SK-N-SH treated with all-trans-retinoic acid at 6 μM for 48 hours (cell line): ENCODE measurements at regions not wholly inside any gene's neighbourhood (a gene's known extent, or its start where the extent isn't known, plus 50 kb on each side); places are given as distances from the start of the nearest gene placed in this dataset.

Experiments
- ATAC-seq: fragments of 200-7000 bp; cut with Tn5 transposase; 3 replicates; pipeline ENCODE4 v1.9.1; 2020; ENCODE audit warnings: mild to moderate bottlenecking, moderate library complexity
- ARNTL ChIP-seq: fragments of 450-650 bp; formaldehyde crosslinking; IDR thresholded peaks from 2 replicates; pipeline ENCODE4 v1.5.0; 2020; ENCODE audit warnings: low read depth, mild to moderate bottlenecking, moderate library complexity, borderline replicate concordance
- BACH2 ChIP-seq: fragments of 250-450 bp; sonication (Bioruptor Pico); IDR thresholded peaks from 2 replicates; pipeline ENCODE4 v1.9.0; 2021; ENCODE audit warnings: mild to moderate bottlenecking, borderline replicate concordance
- CREB5 ChIP-seq: fragments of 250-450 bp; sonication (Bioruptor Pico); IDR thresholded peaks from 2 replicates; pipeline ENCODE4 v1.5.1; 2020; ENCODE audit warnings: low read depth, mild to moderate bottlenecking, moderate library complexity
- CSDC2 ChIP-seq: fragments of 250-450 bp; sonication (Bioruptor Pico); IDR thresholded peaks from 2 replicates; pipeline ENCODE4 v1.5.0; 2020; ENCODE audit warnings: mild to moderate bottlenecking, moderate library complexity
- CSRNP3 ChIP-seq: fragments of 250-450 bp; sonication (Bioruptor Pico); IDR thresholded peaks from 2 replicates; pipeline ENCODE4 v1.5.1; 2021; ENCODE audit warnings: mild to moderate bottlenecking, moderate library complexity
- ESRRG ChIP-seq: fragments of 250-450 bp; sonication (Bioruptor Pico); IDR thresholded peaks from 2 replicates; pipeline ENCODE4 v1.6.1; 2021; ENCODE audit warnings: mild to moderate bottlenecking
- GLIS3 ChIP-seq: fragments of 250-450 bp; sonication (Bioruptor Pico); IDR thresholded peaks from 2 replicates; pipeline ENCODE4 v1.5.0; 2020; ENCODE audit warnings: mild to moderate bottlenecking, moderate library complexity
- ISL1 ChIP-seq: fragments of 250-450 bp; sonication (Bioruptor Pico); IDR thresholded peaks from 2 replicates; pipeline ENCODE4 v2.1.2; 2022; ENCODE audit warnings: mild to moderate bottlenecking, moderate library complexity
- OSR1 ChIP-seq: fragments of 250-450 bp; sonication (Bioruptor Pico); IDR thresholded peaks from 2 replicates; pipeline ENCODE4 v1.8.0; 2022; ENCODE audit warnings: moderate library complexity, mild to moderate bottlenecking, inconsistent platforms
- PATZ1 ChIP-seq: fragments of 250-450 bp; sonication (Bioruptor Pico); IDR thresholded peaks from 2 replicates; pipeline ENCODE4 v1.8.0; 2020; ENCODE audit warnings: mild to moderate bottlenecking, moderate library complexity, borderline replicate concordance
- POU6F1 ChIP-seq: fragments of 250-450 bp; sonication (Bioruptor Pico); IDR thresholded peaks from 2 replicates; pipeline ENCODE4 v1.8.0; 2021; ENCODE audit warnings: low read depth, mild to moderate bottlenecking, moderate library complexity, borderline replicate concordance
- PPARA ChIP-seq: fragments of 250-450 bp; sonication (Bioruptor Pico); IDR thresholded peaks from 2 replicates; pipeline ENCODE4 v1.5.0; 2020; ENCODE audit warnings: mild to moderate bottlenecking, borderline replicate concordance
- RARB ChIP-seq: fragments of 250-450 bp; sonication (Bioruptor Pico); IDR thresholded peaks from 2 replicates; pipeline ENCODE4 v1.8.0; 2021; ENCODE audit warnings: mild to moderate bottlenecking, moderate library complexity
- SNAI2 ChIP-seq: fragments of 250-450 bp; sonication (Bioruptor Pico); IDR thresholded peaks from 2 replicates; pipeline ENCODE4 v1.5.0; 2020; ENCODE audit warnings: mild to moderate bottlenecking, moderate library complexity
- TCF4 ChIP-seq: fragments of 250-450 bp; sonication (Bioruptor Pico); IDR thresholded peaks from 2 replicates; pipeline ENCODE4 v1.8.0; 2021; ENCODE audit warnings: mild to moderate bottlenecking, moderate library complexity, borderline replicate concordance
- TOX ChIP-seq: fragments of 250-450 bp; sonication (Bioruptor Pico); IDR thresholded peaks from 2 replicates; pipeline ENCODE4 v1.8.0; 2021; ENCODE audit warnings: mild to moderate bottlenecking, moderate library complexity, borderline replicate concordance
- TSHZ2 ChIP-seq: fragments of 250-450 bp; sonication (Bioruptor Pico); IDR thresholded peaks from 2 replicates; pipeline ENCODE4 v1.5.0; 2020; ENCODE audit warnings: mild to moderate bottlenecking, moderate library complexity
- ZFP30 ChIP-seq: fragments of 450-650 bp; formaldehyde crosslinking; IDR thresholded peaks from 2 replicates; pipeline ENCODE4 v1.5.0; 2022; ENCODE audit warnings: mild to moderate bottlenecking, moderate library complexity
- ZNF565 ChIP-seq: fragments of 450-650 bp; formaldehyde crosslinking; conservative IDR thresholded peaks from 2 replicates; pipeline ENCODE4 v1.5.0; 2020; ENCODE audit warnings: low read depth, mild to moderate bottlenecking, moderate library complexity
- ZNF70 ChIP-seq: fragments of 450-650 bp; formaldehyde crosslinking; IDR thresholded peaks from 2 replicates; pipeline ENCODE4 v1.5.0; 2020; ENCODE audit warnings: mild to moderate bottlenecking, moderate library complexity
- ZNF8 ChIP-seq: fragments of 450-650 bp; formaldehyde crosslinking; IDR thresholded peaks from 2 replicates; pipeline ENCODE4 v1.5.0; 2020; ENCODE audit warnings: mild to moderate bottlenecking, moderate library complexity

- TF ChIP-seq TCF4 (CRISPR knock-in tag) (no peak), ZFP30 (CRISPR knock-in tag) (no peak), ARNTL (no peak), GLIS3 (no peak), TSHZ2 (no peak), CSRNP3 (CRISPR knock-in tag) (no peak), ZNF70 (CRISPR knock-in tag) (no peak), CREB5 (CRISPR knock-in tag) (no peak), TOX (CRISPR knock-in tag) (no peak), BACH2 (CRISPR knock-in tag) (no peak), CSDC2 (CRISPR knock-in tag) (no peak), OSR1 (no peak), PPARA (CRISPR knock-in tag) (no peak), POU6F1 (CRISPR knock-in tag) (no peak), ESRRG (CRISPR knock-in tag) (no peak), PATZ1 (CRISPR knock-in tag) (no peak)
- no peak for ATAC-seq
Measured at GRCh38 chr7:26543951-26544350, 252.3 kb downstream of the SNX10 start.

GRCh38 chr7:26546508-26547053, 254.9 kb downstream of the SNX10 start:
- ATAC-seq: no peak
- TF ChIP-seq TCF4 (CRISPR knock-in tag): no peak
- no peak for TF ChIP-seq ZNF565 (CRISPR knock-in tag)
- no peak for TF ChIP-seq ZNF8 (CRISPR knock-in tag)
- TF ChIP-seq OSR1: no peak
- TF ChIP-seq ZFP30 (CRISPR knock-in tag): no peak
- TF ChIP-seq GLIS3: no peak
- TF ChIP-seq TOX (CRISPR knock-in tag): no peak
- TF ChIP-seq POU6F1 (CRISPR knock-in tag): no peak
- TF ChIP-seq ISL1: no peak
- no peak for TF ChIP-seq RARB
- TF ChIP-seq PPARA (CRISPR knock-in tag): no peak
- TF ChIP-seq ARNTL: no peak
- no peak for TF ChIP-seq SNAI2
- TF ChIP-seq PATZ1 (CRISPR knock-in tag): no peak
